ENCODE measurements at regions not wholly inside any gene's neighbourhood (a gene's known extent, or its start where the extent isn't known, plus 50 kb on each side); places are given as distances from the start of the nearest gene placed in this dataset.

GRCh38 chr9:109981091-109981490 lies 201.1 kb downstream of the PALM2AKAP2 start:
- Histone ChIP-seq H3K4me3 (no peak overlapping the region), H3K4me1 (replicated peaks) (no peaks in the 10 kb centered on the region), H3K27me3 (replicated peaks; ENCODE audit: insufficient read depth) (no peaks in the 10 kb centered on the region), H3K36me3 (no peaks in the 10 kb centered on the region), H3K27ac (no peak overlapping the region), H3K9me3 (no peaks in the 10 kb centered on the region)
- WGBS: 30% methylated on average over 1 of the region's 1 CpG
- DNase-seq (ENCODE audit: low spot score): no peak
- TF ChIP-seq POLR2AphosphoS5 (IDR thresholded peaks at IDR 0.05): peak; percentile 26
- no peak for TF ChIP-seq POLR2A (IDR thresholded peaks at IDR 0.05)
- TF ChIP-seq CTCF (IDR thresholded peaks at IDR 0.05): no peak
- intact Hi-C loops (cut with DNase I): no loop called here

- H3K27me3 ChIP-seq (replicated peaks; ENCODE audit: insufficient read depth): no peaks in the 10 kb centered on the region
- no peak overlapping the region for H3K27ac ChIP-seq
- H3K4me3 ChIP-seq: no peak overlapping the region
- whole genome bisulfite sequencing: 37% methylated on average over 1 of the region's 1 CpG
- H3K36me3 ChIP-seq: no peaks in the 10 kb centered on the region
- TF ChIP-seq POLR2AphosphoS5 (IDR thresholded peaks at IDR 0.05) (no peak), CTCF (IDR thresholded peaks at IDR 0.05) (no peak), POLR2A (IDR thresholded peaks at IDR 0.05) (no peak)
- DNase-seq (ENCODE audit: low spot score): no peak
- H3K4me1 ChIP-seq (replicated peaks): no peaks in the 10 kb centered on the region
- H3K9me3 ChIP-seq: no peaks in the 10 kb centered on the region
- intact Hi-C loops (cut with DNase I): no loop called here
These were observed 206.6 kb downstream of the PALM2AKAP2 start for GRCh38 chr9:109986521-109986991.

GRCh38 chr9:109989296-109989695 lies 209.3 kb downstream of the PALM2AKAP2 start:
- H3K9me3 ChIP-seq: no peaks in the 10 kb centered on the region
- no peaks in the 10 kb centered on the region for H3K4me1 ChIP-seq (replicated peaks)
- no peak overlapping the region for H3K4me3 ChIP-seq
- TF ChIP-seq CTCF (IDR thresholded peaks at IDR 0.05): no peak
- TF ChIP-seq POLR2A (IDR thresholded peaks at IDR 0.05): no peak
- no peak for TF ChIP-seq POLR2AphosphoS5 (IDR thresholded peaks at IDR 0.05)
- no peak for DNase-seq (ENCODE audit: low spot score)
- H3K27ac ChIP-seq: no peak overlapping the region
- WGBS: 91% methylated on average over 3 of the region's 3 CpGs
- no peaks in the 10 kb centered on the region for H3K36me3 ChIP-seq
- H3K27me3 ChIP-seq (replicated peaks; ENCODE audit: insufficient read depth): no peaks in the 10 kb centered on the region
- intact Hi-C loops (cut with DNase I): no loop called here

GRCh38 chr9:109990541-109990940 lies 210.5 kb downstream of the PALM2AKAP2 start:
- no peaks in the 10 kb centered on the region for H3K36me3 ChIP-seq
- 38% methylated on average over 4 of the region's 4 CpGs for WGBS
- no peaks in the 10 kb centered on the region for H3K9me3 ChIP-seq
- TF ChIP-seq POLR2AphosphoS5 (IDR thresholded peaks at IDR 0.05) (no peak), POLR2A (IDR thresholded peaks at IDR 0.05) (no peak), CTCF (IDR thresholded peaks at IDR 0.05) (no peak)
- intact Hi-C loops (cut with DNase I): no loop called here
- no peak for DNase-seq (ENCODE audit: low spot score)
- no peaks in the 10 kb centered on the region for H3K4me1 ChIP-seq (replicated peaks)
- H3K27ac ChIP-seq: no peak overlapping the region
- no peak overlapping the region for H3K4me3 ChIP-seq
- no peaks in the 10 kb centered on the region for H3K27me3 ChIP-seq (replicated peaks; ENCODE audit: insufficient read depth)

GRCh38 chr9:109992293-109992692 lies 212.3 kb downstream of the PALM2AKAP2 start:
- DNase-seq (ENCODE audit: low spot score): no peak
- intact Hi-C loops (cut with DNase I): no loop called here
- Histone ChIP-seq H3K27ac (no peak overlapping the region), H3K4me1 (replicated peaks) (no peaks in the 10 kb centered on the region), H3K9me3 (no peaks in the 10 kb centered on the region), H3K4me3 (no peak overlapping the region), H3K27me3 (replicated peaks; ENCODE audit: insufficient read depth) (no peaks in the 10 kb centered on the region), H3K36me3 (no peaks in the 10 kb centered on the region)
- WGBS: 88% methylated on average over 1 of the region's 1 CpG
- TF ChIP-seq POLR2A (IDR thresholded peaks at IDR 0.05): no peak
